Epithelial cell of proximal tubule (primary cell): ENCODE measurements at regions not wholly inside any gene's neighbourhood (a gene's known extent, or its start where the extent isn't known, plus 50 kb on each side); places are given as distances from the start of the nearest gene placed in this dataset.

ENCODE experiments used
- DNase-seq: peaks from one replicate; pipeline ENCODE4 v3.0.0-alpha.2; 2011; ENCODE audit warnings: low read depth
- H3K4me3 ChIP-seq: 2 replicates; pipeline ENCODE4 v1.5.1; 2011; ENCODE audit warnings: low read depth, mild to moderate bottlenecking, low read length
- CTCF ChIP-seq: conservative IDR thresholded peaks from 2 replicates; pipeline ENCODE4 v1.5.1; 2012; ENCODE audit warnings: low read depth, mild to moderate bottlenecking, low read length

GRCh38 chr12:93054021-93054420 is 124.9 kb upstream of the EEA1 start:
- no peak for TF ChIP-seq CTCF
- no peak overlapping the region for H3K4me3 ChIP-seq
- no peak for DNase-seq

DNA sequence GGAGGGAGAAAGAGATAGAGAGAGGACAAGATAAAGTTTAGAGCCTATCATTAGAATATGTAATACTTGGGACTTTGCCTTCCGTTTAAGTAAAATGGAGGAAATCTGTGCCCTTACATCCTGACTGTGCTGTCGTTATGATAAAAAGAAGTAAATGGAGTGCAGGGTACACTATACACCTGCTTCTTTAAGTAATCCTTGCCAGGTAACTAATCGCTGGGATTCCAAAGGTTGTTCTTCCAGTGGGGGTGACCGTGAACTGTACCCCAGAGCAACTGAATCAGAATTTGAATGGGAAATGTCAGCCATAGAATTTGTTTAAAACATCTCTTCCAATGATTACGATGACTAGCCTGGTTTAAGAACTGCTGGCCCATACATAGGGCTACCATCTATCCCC is 126.1 kb upstream of the EEA1 start:
- no peak overlapping the region for H3K4me3 ChIP-seq
- TF ChIP-seq CTCF: no peak
- DNase-seq: no peak

- no peak overlapping the region for H3K4me3 ChIP-seq
Measured at GRCh38 chr12:93056971-93057535, 128.0 kb upstream of the EEA1 start.

DNA sequence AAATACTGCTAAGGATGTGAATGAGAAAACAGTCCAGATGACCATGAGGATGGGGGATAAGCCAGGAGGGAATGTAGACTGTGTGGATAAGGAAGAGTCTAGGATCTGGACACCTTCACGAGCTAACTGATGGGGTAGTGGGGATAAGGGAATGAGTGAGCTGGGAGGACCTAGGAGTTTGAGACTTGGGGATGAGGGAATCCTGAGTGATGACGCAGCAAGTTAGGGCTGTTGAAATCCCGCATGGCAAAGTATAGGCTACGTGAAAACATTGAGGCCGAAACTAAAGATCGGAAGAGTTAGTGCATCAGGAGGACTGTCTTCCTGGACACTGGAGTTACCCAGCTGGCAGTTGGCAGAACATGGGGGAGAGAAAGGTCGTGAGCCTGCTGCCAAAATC is 129.2 kb upstream of the EEA1 start:
- DNase-seq: no peak
- TF ChIP-seq CTCF: no peak
- no peak overlapping the region for H3K4me3 ChIP-seq

More at GRCh38 chr12:93056971-93057535, 128.0 kb upstream of the EEA1 start:
- no peak for TF ChIP-seq CTCF
- DNase-seq: no peak

DNA sequence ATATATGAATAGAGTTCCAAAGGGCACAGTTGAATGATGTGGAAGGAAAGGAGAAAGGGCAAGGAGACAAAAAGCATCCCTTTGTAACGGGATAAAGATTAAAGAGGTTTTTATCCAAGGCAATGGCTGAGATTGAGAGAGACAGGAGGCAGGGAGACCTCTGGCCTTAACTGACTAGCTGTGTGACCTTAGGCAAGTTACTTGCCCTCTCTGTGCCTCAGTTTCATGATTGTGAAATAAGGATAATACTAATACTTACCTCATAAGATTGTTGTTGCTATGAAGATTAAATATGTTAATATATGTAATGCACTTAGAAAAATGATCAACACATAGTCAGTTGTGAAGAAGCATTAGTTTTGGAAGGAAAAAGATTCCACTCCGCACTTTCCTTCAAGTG is 130.2 kb upstream of the EEA1 start:
- no peak overlapping the region for H3K4me3 ChIP-seq
- no peak for DNase-seq
- no peak for TF ChIP-seq CTCF

- TF ChIP-seq CTCF: no peak
- DNase-seq: no peak
- no peak overlapping the region for H3K4me3 ChIP-seq
Measured at GRCh38 chr12:93059925-93060665, 131.0 kb upstream of the EEA1 start.
